Chondrocyte (in vitro differentiated cells): ENCODE measurements at regions not wholly inside any gene's neighbourhood (a gene's known extent, or its start where the extent isn't known, plus 50 kb on each side); places are given as distances from the start of the nearest gene placed in this dataset.

Source experiments
- DNase-seq: peaks from one replicate; pipeline ENCODE4 v3.0.0; 2021; ENCODE audit warnings: mixed read lengths, low spot score
- H3K27ac Mint-ChIP-seq: one replicate; pipeline ENCODE4 v1.8.0; 2021; ENCODE audit warnings: mild to moderate bottlenecking, moderate library complexity, mixed read lengths; ENCODE audit not compliant: unreplicated experiment
- H3K27me3 Mint-ChIP-seq: 2 replicates; pipeline ENCODE4 v1.8.0; 2021; ENCODE audit warnings: low read depth, mixed read lengths
- H3K36me3 Mint-ChIP-seq: 2 replicates; pipeline ENCODE4 v1.8.0; 2021; ENCODE audit warnings: low read depth, mixed read lengths
- H3K4me1 Mint-ChIP-seq: 2 replicates; pipeline ENCODE4 v1.8.0; 2021; ENCODE audit warnings: low read depth, mild to moderate bottlenecking, mixed read lengths
- H3K4me3 Mint-ChIP-seq: one replicate; pipeline ENCODE4 v1.8.0; 2021; ENCODE audit warnings: mild to moderate bottlenecking, moderate library complexity, mixed read lengths; ENCODE audit not compliant: unreplicated experiment
- H3K9me3 Mint-ChIP-seq: 2 replicates; pipeline ENCODE4 v1.8.0; 2021; ENCODE audit warnings: low read depth, mixed read lengths
- TF ChIP-seq, protein P1 (sequence below): fragments of 200-600 bp; sonication (generic); IDR thresholded peaks from 2 replicates; pipeline ENCODE4 v1.5.0; 2021; ENCODE audit warnings: antibody characterized with exemption, mild to moderate bottlenecking, moderate library complexity

DNA sequence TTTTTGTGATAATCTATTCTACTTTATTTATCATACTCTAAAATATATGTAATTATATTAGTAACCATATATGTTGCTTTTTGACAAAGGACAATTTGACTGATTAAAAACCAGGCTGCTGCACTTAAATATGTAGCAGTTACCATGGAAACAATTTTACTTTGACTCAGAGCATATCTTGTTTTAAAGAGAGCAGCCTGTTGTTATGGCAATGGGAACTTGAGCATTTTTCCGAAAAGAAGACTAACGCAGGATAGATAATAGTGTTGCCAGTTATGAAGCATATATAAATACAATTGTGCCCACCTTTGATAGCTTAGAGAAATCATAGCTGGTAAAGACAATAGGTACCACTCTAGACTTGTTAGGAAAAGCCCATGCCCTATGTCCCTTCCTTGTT, 283.0 kb downstream of the GASK1B start:
- H3K4me3 Mint-ChIP-seq: no peak overlapping the region

DNA sequence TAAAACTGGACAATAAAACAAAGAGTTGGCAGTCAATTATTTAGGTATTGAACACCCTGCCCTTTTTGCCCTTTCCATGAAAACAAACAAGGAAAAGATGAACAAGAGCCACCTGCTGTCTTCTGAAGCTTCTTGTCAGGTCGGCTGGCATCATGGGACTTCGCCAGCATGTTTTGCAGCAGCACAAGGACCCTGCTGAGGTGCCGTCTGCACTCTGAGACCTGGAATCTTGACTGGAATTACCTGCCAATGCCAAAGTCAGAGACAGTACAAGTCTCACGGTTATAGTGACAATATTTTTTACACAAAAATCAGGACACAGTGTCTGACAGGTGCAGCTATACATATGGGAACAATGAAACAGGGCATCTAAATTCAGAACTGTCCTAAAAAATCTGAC, 284.5 kb downstream of the GASK1B start:
- Mint-ChIP-seq H3K36me3 (no peaks in the 10 kb centered on the region), H3K4me3 (no peak overlapping the region), H3K27me3 (peaks cover 12% of the 10 kb centered on the region), H3K27ac (no peak overlapping the region), H3K9me3 (no peaks in the 10 kb centered on the region), H3K4me1 (no peaks in the 10 kb centered on the region)
- DNase-seq: no peak
- TF ChIP-seq, protein P1, sequence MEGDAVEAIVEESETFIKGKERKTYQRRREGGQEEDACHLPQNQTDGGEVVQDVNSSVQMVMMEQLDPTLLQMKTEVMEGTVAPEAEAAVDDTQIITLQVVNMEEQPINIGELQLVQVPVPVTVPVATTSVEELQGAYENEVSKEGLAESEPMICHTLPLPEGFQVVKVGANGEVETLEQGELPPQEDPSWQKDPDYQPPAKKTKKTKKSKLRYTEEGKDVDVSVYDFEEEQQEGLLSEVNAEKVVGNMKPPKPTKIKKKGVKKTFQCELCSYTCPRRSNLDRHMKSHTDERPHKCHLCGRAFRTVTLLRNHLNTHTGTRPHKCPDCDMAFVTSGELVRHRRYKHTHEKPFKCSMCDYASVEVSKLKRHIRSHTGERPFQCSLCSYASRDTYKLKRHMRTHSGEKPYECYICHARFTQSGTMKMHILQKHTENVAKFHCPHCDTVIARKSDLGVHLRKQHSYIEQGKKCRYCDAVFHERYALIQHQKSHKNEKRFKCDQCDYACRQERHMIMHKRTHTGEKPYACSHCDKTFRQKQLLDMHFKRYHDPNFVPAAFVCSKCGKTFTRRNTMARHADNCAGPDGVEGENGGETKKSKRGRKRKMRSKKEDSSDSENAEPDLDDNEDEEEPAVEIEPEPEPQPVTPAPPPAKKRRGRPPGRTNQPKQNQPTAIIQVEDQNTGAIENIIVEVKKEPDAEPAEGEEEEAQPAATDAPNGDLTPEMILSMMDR: no peak

More for the DNA sequence above, 283.0 kb downstream of the GASK1B start:
- Mint-ChIP-seq H3K36me3 (no peaks in the 10 kb centered on the region), H3K27me3 (peaks cover 17% of the 10 kb centered on the region), H3K4me1 (no peaks in the 10 kb centered on the region), H3K9me3 (no peaks in the 10 kb centered on the region), H3K27ac (no peak overlapping the region)
- TF ChIP-seq, protein P1: no peak
- no peak for DNase-seq

DNA sequence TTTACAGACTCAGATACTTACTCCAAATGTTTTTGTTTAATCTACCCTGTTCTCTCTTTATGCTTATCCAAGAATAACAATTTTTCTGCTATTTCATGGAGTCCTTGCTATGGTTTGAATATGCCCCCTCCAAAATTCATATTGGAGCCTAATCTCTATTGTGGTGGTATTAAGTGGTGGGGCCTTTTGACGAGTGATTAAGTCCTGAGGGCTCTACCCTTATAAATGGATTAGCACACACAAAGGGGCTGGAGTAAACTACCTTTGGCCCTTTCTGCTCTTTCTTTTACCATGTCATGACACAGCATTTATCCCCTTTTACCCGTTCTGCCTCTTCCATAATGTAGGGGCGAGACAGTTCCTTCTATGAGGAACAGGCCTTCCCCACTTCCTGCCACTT, 285.5 kb downstream of the GASK1B start:
- Mint-ChIP-seq H3K4me1 (no peaks in the 10 kb centered on the region), H3K9me3 (no peaks in the 10 kb centered on the region), H3K27me3 (peaks cover 7% of the 10 kb centered on the region), H3K27ac (no peak overlapping the region), H3K4me3 (no peak overlapping the region), H3K36me3 (no peaks in the 10 kb centered on the region)
- DNase-seq: no peak
- TF ChIP-seq, protein P1: no peak

DNA sequence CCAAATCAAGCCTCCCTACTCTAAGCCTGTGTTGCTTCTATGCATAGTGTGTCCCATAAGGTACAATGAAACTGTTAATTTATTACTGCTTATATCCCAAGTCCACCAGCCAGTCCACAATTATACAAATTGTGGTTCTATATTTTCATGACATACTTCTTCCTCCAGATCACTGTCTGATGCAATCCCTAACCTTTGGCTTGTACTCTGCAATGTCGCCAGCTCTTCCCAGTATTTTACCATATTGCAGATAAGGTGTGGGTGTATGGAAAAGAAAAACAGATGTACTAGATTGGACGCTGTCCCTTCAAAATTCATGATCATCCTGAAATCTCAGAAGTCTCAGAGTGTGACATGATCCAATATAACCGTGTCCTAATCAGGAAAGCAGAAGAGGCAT, 286.2 kb downstream of the GASK1B start:
- DNase-seq: no peak
- TF ChIP-seq, protein P1: no peak
- H3K27me3 Mint-ChIP-seq: peaks cover 6% of the 10 kb centered on the region
- H3K9me3 Mint-ChIP-seq: no peaks in the 10 kb centered on the region
- H3K4me1 Mint-ChIP-seq: no peaks in the 10 kb centered on the region
- no peak overlapping the region for H3K4me3 Mint-ChIP-seq
- no peaks in the 10 kb centered on the region for H3K36me3 Mint-ChIP-seq
- H3K27ac Mint-ChIP-seq: no peak overlapping the region

DNA sequence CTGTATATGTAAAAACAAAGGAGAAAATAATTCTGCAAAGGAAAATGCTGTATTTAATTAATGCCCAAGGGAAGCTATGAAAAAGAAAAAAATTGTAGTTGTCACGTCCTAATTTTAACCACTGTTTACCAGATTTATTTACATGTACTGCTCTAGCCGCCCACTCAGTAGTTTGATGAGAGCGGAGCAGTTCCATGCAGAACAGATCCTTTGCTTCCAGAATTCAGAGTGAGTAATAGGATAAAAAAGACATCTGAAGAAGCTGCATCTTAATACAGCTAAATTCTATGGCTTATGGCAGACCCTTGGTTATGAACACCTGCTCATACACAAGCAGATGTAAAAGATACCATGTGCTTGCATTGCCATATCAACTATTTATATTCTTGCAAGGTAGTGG, 287.0 kb downstream of the GASK1B start:
- no peaks in the 10 kb centered on the region for H3K9me3 Mint-ChIP-seq
- no peak overlapping the region for H3K4me3 Mint-ChIP-seq
- H3K27me3 Mint-ChIP-seq: peaks cover 6% of the 10 kb centered on the region
- no peak overlapping the region for H3K27ac Mint-ChIP-seq
- DNase-seq: no peak
- no peaks in the 10 kb centered on the region for H3K4me1 Mint-ChIP-seq
- H3K36me3 Mint-ChIP-seq: no peaks in the 10 kb centered on the region
- TF ChIP-seq, protein P1: no peak
